ENCODE measurements at regions not wholly inside any gene's neighbourhood (a gene's known extent, or its start where the extent isn't known, plus 50 kb on each side); places are given as distances from the start of the nearest gene placed in this dataset.
"Not testable (repeated sequence)": the region's sequence is repeated elsewhere in the genome, so short reads cannot be mapped to it uniquely, and the experiment has no call there.

DNA sequence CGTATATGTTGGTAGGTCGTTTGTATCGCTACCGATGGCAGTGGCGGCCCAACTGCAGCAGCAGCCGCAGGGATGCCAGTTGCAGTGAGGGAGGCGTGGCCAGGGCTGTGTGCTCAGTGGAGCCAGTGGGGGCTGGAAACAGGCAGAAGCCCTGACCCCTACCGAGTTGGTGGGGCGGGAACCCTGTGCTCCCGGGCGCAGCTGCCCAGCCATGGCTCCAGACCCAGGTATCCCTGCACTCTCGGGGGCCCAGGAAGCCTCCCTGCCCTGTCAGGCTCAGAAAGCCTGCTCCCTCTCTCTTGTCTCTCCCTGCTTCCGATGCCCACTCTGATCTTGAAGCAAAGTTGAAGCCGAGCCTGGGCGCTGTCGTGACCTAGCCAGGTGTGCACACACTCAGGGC, 78.6 kb upstream of the ITGB1 start:
- DNase-seq (ENCODE audit: low read depth): no peak

DNA sequence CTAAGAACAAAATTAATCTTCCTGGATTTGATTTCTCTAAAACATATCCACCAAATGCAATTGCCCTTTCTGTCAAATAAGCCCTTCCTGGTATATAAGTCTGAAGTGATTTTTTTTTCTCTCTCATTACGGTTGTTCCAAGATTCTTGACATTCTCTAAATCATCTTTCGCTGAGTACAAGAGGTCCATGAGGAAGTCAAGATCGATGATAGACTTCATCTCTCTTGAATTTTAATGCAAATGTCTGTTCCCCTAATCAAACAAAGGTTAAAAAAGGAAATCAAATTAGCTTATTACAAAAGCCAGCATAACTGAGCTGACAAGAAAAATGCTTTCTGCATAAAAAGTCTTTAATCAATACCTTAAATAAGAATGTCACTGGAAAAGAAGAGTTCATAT, 77.4 kb upstream of the ITGB1 start:
- no peak for DNase-seq (ENCODE audit: low read depth)

DNA sequence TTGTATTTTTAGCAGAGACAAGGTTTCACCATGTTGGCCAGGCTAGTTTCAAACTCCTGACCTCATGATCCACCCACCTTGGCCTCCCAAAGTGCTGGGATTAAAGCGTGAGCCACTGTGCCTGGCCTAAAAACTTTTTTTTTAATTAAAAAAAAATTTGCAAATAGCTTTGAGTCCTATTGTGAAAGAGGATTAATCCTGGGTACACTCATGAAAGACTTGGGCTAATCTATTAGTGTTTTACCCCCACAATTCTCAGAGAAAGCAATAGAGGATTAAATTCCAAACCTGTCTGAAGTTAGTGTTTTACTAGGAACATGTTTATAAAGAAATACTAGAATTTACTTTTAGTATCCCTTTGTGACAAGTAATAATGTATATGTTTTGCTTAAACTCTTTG, 76.9 kb upstream of the ITGB1 start:
- DNase-seq (ENCODE audit: low read depth): no peak

DNA sequence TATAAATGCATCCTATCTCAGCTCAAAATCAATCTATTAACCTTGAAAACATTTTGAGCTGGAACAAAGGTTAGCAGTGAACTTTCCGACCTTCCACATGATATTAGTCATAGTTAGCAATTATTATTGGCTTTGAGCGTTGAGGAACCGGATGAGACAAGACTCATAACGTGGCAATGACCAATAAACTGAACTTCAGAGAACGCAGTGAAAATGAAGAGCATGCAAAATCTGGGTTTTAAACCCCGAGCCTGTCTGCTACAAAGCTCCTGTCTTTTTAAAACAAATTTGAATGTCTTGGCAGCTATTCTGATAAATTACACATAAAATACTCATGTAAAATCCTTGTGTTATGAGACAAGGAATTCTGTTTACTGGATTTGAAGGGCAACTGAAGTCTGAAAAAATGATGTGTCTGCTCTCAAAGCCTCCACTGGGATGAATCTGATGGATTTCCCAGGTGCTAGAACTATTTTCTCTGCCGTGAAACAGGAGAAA, 74.7 kb upstream of the ITGB1 start:
- no peak for DNase-seq (ENCODE audit: low read depth)

DNA sequence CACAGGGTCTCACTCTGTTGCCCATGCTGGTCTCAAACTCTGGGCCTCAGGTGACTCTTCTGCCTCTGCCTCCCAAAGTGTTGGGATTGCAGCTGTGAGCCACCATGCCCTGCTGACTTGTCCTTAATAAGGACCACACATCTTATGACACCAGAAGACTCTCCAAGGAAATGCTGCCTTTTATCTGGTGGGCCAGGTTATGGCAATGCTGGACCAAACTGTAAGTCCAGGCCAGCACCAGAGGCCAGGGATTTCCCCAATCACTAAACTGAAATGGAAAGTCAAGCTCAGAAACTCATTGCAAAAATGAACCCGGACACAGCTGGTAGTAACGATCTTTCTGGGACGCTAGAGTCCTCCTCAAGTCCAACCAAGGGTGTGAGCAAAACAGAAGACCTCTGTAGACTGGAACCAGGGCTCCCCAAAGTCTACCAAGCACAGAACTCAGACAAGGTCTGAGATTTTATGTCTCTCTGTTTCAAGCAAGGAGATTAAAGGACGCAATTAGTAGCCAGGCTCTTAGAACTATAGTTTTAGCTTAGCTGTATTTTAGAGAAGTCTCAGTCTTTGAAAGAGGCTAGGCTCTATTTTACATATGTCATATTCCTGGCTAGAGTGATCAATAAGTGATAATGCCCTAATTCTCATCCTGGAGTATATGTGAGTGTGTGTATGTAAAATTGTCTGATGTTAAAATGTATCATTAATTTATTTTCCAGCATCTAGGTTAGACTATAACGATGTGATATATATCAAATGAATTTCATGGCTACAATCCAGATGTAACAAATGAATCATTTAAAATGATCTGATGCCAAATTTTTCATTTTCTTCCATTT, 74.0 kb upstream of the ITGB1 start:
- DNase-seq (ENCODE audit: low read depth): no peak

DNA sequence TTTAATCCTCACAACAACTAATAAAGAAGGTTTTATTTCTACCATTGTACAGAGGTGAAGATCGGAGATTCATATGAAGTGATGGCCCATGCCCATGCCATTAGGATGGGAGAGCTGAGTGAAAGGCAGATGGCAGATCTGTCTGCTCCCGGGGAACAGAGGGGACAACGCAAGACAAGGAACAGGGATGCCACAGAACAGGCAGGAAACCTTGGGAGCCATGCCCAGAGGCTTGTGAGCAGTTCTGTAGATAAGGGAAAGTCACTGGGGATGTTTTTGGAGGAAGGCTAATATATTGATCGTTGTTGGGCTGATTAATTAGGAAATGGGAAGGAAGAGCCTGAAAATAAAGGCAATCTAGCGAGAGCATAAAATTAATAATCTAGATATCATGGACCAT, 73.1 kb upstream of the ITGB1 start:
- no peak for DNase-seq (ENCODE audit: low read depth)

DNA sequence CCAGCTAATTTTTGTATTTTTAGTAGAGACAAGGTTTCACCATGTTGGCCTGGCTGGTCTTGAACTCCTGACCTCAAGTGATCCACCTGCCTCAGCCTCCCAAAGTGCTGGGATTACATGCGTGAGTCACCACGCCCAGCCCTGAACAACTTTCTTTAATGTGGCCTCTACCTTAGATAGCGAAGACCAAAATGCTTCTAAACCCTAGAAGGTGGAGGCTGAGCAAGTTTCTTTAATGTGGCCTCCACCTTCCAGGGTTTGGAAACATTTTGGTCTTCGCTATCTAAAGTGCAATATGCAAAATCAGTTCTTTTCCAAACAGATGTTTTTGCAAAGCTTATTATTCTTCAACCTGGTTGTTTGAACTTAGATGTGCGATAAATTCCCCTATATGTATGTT, 70.5 kb upstream of the ITGB1 start:
- not testable (repeated sequence) for DNase-seq (ENCODE audit: low read depth)

DNA sequence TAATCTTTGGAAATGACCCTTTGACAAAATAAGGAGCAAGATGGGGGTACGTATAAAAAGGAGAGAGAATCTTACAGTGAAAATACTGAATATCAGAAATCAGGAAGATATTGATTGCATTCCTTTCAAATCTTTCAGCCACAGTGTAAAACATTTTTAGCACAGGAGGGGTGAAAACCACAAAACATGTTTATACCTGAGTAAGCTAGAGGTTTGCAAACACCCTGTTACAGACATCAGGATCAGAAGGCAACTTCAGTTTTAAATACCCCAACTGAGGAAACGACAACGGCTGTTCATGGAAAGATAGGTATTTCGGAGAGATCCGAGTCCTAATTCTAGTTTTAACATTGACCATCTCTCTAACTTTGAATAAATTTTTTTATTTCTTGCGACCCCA, 69.1 kb upstream of the ITGB1 start:
- DNase-seq (ENCODE audit: low read depth): no peak

DNA sequence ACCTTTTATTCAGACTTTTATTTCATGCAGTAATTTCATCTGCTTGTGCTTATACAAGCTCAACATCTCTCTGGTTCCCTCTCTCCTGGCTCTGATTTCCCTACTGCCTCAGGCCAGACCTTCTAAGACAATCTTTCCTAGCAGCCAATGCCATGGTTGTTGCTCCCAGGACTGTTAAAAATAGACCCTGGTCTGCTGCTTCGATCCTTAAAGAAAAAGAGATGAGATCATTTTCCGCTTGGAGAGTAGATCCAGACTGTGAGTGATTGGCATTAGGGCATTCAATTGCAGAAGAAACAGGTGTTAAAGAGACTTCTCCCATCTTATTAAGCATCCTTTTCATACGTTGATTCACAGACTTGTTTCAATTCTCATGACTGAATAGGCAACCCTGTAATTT, 68.4 kb upstream of the ITGB1 start:
- no peak for DNase-seq (ENCODE audit: low read depth)

DNA sequence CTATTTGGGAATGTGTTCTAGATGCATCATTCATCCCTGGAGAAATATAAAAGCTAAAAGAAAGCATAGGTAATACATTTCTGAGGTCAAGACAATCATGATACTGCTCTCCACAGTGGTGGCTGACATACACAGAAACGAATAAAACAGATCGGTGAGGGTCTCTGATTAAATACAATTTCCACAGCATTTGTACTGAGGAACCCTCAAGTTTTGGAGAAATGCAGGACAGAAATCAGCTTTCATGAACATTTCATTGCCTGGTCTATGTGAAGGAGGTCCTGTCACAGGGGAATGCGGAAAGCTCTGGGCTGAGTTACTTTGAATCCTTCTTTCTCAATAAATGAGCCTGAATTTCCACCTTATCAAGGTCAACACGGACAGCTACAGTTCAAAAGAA, 67.9 kb upstream of the ITGB1 start:
- no peak for DNase-seq (ENCODE audit: low read depth)

DNA sequence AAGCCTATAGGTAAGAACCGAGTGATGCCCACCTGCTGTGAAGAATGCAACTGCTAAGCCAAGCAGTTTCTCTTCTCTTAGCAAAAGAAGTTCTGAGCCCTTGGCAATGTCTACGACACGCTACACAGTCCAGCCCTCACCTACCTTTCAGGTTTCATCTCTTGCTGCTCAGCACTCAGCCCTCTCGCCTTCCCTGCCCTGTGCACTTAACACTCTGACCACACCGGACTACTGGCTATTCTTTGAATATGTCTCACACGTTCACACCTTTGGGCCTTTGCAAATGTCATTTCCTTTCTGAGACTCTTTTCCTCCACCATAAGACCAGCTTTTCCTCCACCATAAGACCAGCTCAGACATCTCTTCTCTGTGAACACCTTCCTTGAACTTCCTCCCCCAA, 67.0 kb upstream of the ITGB1 start:
- DNase-seq (ENCODE audit: low read depth): no peak

DNA sequence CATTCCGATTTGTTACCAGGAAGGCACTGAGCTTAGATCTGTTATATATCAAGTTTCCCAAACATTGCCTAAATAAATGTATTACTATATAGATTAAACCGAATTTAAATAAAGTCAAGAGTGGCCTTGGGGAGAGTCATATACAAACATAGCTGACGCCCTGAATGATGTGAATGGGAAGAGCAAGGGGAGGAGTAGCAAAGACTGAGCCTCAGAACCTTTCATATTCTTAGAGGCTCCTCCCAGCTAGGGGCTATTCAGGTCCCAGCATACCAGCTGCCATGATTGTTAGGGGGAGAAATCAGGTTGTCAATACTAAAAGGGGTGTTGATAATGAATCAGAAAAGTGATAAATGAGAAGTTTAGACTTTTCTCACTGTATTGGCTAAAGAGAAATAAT, 64.7 kb upstream of the ITGB1 start:
- DNase-seq (ENCODE audit: low read depth): no peak

DNA sequence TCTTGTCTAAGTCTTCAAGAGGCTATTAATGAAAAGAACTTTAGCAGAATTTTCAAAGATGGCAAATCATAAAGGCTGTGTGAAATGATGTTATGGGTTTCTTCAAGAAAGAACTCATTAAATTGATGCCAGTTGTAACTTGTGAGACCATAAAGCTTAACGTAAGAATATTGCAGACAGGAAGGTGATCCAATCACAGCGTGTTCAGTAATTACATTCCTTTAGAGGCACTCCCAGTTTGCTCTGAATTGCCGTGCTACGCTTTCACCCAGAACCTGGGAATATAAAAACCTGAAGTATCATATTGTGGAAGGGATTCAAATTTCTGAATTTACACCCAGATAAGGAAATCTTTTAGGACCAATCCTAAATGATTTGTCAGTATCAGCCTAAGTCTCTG, 64.1 kb upstream of the ITGB1 start:
- no peak for DNase-seq (ENCODE audit: low read depth)

DNA sequence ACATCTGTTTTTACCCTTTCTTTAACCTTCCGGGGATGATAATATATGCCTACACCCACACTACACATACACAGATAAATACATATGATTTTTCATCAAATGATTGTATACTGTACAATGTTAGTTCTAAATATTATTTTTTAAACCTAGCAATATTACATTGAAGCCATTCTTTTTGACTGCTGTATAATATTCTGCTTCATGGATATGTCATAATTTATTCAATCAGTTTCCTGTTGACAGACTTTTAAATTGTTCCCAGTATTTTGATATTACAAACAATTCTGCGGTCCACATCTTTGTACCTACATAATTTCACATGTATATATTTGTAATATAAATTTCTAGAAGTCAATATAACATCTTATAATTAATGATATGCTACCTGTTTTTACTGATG, 59.0 kb upstream of the ITGB1 start:
- no peak for DNase-seq (ENCODE audit: low read depth)

DNA sequence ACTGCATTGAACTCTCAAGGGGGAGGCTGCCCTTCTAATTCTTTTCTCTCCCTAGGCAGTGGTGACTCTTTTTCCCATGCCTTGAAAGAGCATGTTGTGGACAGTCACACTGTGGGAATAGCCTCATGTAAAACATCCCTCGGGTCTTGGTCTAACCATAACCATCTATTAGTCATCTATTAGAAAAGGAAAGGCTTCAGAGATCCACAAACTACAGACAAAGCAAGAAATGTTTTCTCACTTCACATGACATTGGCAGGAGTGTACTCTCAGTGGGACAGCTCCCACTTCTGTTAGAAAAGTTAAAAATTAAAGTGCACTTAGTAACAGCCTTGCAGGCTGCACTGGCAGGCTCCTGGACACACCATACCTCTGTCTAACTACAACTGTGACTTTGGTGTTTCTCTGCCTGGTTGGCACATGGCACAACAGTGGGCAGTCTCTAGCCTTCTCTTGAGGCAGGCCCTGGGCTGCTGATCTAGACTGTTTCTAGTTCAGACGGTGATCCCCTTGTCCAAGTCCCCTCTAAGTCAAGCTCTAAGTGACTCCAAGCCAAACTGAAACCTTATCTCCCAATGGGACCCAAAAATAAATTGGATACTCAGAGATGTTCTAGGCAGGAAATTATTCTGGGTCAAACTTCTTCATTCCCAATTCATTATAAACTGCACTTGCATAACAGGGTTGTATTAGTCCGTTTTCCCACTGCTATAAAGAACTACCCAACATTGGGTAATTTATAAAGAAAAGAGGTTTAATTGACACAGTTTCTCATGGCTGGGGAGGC, 57.9 kb upstream of the ITGB1 start:
- DNase-seq (ENCODE audit: low read depth): no peak

DNA sequence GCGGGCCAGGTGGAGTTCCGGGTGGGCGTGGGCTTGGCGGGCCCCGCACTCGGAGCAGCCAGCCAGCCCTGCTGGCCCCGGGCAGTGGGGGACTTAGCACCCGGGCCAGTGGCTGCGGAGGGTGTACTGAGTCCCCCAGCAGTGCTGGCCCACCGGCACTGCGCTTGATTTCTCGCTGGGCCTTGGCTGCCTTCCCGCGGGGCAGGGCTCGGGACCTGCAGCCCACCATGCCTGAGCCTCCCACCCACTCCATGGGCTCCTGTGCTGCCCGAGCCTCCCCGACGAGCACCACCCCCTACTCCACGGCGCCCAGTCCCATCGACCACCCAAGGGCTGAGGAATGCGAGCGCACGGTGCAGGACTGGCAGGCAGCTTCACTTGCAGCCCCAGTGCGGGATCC, 55.3 kb upstream of the ITGB1 start:
- not testable (repeated sequence) for DNase-seq (ENCODE audit: low read depth)

DNA sequence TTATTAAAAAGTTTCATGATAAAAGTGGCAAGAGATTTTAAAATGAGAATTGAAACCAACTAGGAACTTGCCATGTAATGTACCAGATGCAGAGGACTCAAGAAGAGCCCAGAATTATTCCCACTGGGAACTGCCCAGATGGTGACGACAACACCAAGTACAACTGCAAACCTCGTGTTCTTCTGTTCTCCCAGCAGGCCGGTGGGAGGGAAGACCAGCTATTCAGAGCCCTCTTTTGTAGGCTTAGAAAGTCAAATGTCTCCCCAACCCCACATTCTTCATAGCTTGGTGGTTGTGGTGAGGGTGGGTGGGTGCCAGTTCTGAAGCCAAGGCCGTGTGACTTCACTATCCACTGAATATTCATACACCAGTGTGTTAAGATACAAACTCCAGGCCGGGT, 54.3 kb upstream of the ITGB1 start:
- no peak for DNase-seq (ENCODE audit: low read depth)

DNA sequence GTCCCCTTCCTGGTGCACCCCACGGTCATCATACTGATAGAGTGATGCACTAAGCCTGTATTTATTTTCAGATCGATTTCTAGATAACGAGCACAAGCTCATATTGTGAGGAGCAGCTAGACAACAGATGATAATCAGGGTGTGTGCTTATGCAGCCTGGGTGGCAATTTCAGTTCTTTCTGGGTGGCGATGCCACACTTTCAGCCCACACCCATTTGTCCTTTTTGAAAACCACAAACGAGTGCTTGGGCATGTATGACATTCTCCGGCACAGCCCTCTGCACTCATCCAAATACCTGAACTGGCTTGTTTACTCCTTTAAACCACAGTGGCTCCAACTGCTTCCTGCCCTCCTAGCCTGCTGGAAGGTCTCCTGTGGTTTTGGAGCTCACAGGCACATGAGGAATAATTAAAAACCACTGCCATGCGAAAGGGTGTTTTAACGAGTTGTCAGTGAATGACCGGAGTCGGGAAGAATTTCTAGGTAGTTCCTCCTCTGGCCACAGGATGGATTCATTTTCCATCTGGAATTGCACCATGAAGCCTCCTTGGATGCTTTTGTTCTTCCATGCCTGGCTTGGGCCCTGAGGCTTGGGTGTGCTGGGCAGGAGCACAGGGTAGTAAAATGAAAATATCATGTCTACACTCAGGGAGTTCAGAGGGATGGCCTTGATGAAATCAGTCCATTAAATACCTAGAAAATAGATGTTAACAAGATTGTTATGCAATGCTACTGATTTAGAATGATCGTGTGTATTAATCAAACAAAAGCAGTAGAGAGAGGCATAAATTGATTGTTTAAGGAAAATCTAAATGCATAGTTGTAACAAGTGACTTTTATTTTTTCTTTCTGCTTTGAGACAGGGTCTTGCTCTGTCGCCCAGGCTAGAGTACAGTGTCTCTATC, 52.4 kb upstream of the ITGB1 start:
- DNase-seq (ENCODE audit: low read depth): no peak

DNA sequence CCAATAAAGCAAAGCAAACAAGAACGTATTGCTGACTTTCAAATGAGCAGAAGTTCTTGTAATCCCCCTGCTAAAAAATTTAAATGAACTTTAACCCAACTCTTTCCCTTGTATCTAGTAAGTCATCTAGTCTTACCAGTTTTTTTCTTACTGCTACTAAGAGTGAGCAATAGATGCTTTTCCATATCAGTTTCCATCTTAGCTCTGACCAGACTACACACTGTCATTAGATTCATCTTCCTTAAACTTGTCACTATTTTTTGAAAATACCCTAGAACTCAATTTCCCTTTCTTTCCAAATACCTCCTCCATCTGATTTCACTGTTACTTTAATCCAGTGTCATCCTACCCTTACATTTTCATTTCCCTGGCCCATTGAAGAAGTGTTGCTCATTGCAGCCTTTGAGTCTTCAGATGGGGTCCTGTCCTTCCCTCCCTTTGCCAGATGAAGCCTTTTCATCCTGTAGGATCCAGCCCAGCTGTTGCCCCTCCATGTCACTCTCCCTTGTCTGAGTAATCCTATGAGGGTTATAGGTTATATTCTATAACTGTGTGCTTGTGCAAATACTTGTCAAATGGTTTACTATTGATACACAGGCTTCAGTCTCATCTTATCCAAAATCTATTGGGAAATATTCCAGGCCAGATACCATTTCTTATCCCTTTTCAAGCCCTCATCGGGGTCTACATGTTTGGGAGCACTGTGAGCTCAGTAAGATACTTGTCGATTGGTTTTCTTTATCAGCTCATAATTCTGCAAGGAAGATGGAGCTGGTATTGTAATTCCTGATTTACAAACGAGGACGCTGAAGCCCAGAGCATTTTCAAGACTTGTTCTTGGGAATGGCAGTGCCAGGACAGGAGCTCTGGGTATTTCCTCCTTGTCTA, 51.5 kb upstream of the ITGB1 start:
- DNase-seq (ENCODE audit: low read depth): no peak

DNA sequence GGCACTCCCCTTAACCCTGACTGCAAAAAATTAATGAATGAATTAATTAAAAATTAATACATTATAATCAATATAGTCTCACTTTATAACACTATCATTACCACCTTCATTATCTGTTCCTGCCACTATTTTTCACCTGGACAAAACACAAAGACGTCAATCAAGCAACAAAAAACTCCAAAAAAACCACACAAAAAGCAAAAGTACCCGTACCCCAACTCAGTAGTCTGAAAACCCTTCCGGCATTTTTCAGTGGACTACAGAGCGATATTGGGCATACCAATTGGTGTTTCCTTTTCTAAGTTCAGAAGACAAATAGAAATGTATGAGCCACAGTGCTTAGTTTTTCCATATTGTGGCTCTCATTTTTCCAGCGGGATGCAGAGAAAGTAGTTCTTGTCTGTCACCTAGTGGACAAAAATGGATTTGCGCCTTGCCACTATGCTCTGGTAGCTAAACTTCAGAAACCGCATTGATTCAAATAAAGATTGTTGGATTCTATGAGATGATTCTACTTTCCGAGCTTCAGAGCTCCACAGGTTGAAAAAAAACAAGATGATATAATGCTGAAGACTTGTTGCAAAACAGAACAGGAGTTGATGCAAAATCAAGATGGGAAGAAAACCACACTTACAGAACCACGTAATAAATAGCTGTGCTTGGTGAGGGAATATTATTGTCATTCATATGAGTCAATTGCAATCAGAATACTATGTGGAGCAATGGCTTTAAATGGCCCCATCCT, 50.6 kb upstream of the ITGB1 start:
- peak; percentile 62 for DNase-seq (ENCODE audit: low read depth)
